Kidney (tissue), 13 donors: ENCODE measurements at regions not wholly inside any gene's neighbourhood (a gene's known extent, or its start where the extent isn't known, plus 50 kb on each side); places are given as distances from the start of the nearest gene placed in this dataset.

Experiments used
- DNase-seq, 5 donors: peaks; one replicate each; pipeline ENCODE4 v3.0.0-alpha.2; 2013 to 2020
- FAIRE-seq: peaks from 2 replicates; lab custom pipeline; 2012; peaks lifted over from hg19 to GRCh38; lab: Jason Lieb, UNC
- H3K27ac ChIP-seq, 2 donors: one replicate each; pipeline ENCODE4 v1.7.0; 2013; ENCODE audit warnings: low read depth in 2 of 2, low read length in 2 of 2, inconsistent platforms in 1 of 2
- H3K27me3 ChIP-seq: one replicate; pipeline ENCODE4 v1.7.1; 2013; ENCODE audit warnings: low read length, inconsistent platforms; ENCODE audit not compliant: control insufficient read depth, insufficient read depth
- H3K36me3 ChIP-seq, 3 donors: one replicate each; pipeline versions ENCODE4 v1.7.0 to v1.7.1; 2013; ENCODE audit warnings: low read length in 3 of 3, control low read depth in 1 of 3, inconsistent platforms in 1 of 3; ENCODE audit not compliant: insufficient read depth in 3 of 3, control insufficient read depth in 2 of 3
- H3K4me1 ChIP-seq, 3 donors: one replicate each; pipeline versions ENCODE4 v1.7.0 to v1.7.1; 2013; ENCODE audit warnings: low read length in 3 of 3, inconsistent platforms in 1 of 3, low read depth in 1 of 3; ENCODE audit not compliant: control insufficient read depth in 2 of 3, insufficient read depth in 2 of 3
- H3K4me3 ChIP-seq, 3 donors: one replicate each; pipeline versions ENCODE4 v1.7.0 to v1.8.1; 2013; ENCODE audit warnings: low read length in 3 of 3, control low read depth in 1 of 3, inconsistent platforms in 1 of 3
- H3K9ac ChIP-seq, 3 donors: one replicate each; pipeline versions ENCODE4 v1.7.0 to v1.7.1; 2013; ENCODE audit warnings: low read length in 3 of 3, control low read depth in 1 of 3, inconsistent platforms in 1 of 3
- H3K9me3 ChIP-seq, 3 donors: one replicate each; pipeline versions ENCODE4 v1.7.0 to v1.7.1; 2013; ENCODE audit warnings: low read length in 3 of 3, control low read depth in 1 of 3, inconsistent platforms in 1 of 3; ENCODE audit not compliant: control insufficient read depth in 2 of 3, insufficient read depth in 1 of 3
- CTCF ChIP-seq: IDR thresholded peaks from 3 replicates; pipeline ENCODE4 v1.5.1; 2012; ENCODE audit warnings: mild to moderate bottlenecking, moderate library complexity, borderline replicate concordance; ENCODE audit not compliant: insufficient read depth; ENCODE audit errors: extremely low read depth
- intact Hi-C: fragments of 100-400 bp; cut with DNase I; formaldehyde crosslinking; loops from one replicate; pipeline ENCODE4 v1.11.1; 2022
- donor health status: control.
- donor health status: control.
- donor health status: control.
- donor health status: control.
- donor health status: control.
- donor health status: DM: yes; HTN: yes; CAD: no.
- donor health status: Normal renal cell carcinoma (clear cell type).

DNA sequence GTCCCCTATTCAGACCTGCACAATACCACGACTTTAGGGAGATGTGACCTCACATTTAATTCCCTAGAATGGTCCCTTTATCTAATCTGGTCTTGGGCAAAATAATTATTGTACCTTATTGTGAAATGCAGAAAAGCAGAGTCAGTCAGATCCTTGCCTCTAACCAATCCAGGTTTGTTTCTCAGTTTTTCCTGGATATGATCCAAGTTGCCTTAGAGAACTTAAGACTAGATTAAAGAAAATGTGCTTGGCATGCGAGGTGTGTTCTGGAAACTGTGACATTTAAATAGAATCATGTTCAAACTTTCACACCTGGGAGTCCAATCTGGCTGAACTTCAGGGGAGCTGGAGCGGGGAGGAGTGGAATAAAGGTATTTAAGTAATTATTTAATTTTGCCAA, 696.2 kb downstream of the DNAH5 start:
- Histone ChIP-seq H3K9ac (no peak overlapping the region), H3K4me3 (no peak overlapping the region), H3K9me3 (no peaks in the 10 kb centered on the region), H3K27me3 (no peaks in the 10 kb centered on the region), H3K4me1 (peaks cover 0 to 13% (median 0%) of the 10 kb centered on the region in 3 donors), H3K27ac (no peak overlapping the region), H3K36me3 (no peaks in the 10 kb centered on the region)
- FAIRE-seq (no peak), DNase-seq (peak in 1 of 5 donors; percentile 6)
- intact Hi-C loops = no loop called here
- no peak for TF ChIP-seq CTCF

DNA sequence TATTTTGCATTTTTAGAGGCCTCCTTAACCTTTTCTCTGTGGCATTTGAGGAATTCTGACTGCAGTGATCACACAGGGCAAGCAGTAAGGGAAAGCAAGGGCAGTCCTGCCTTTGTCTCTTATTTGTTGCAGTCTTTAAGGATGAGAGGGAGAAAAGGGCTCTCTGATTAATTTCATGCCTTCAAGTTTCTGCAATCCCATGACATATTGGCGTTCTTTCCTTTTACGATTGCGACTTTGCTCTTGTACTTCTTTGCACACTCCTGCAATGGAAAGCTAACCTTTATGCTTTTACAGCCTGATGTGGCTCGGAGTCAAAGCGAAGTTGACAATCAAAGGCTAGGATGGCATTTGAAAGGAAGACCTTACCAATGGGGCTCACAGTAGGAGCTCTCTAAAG, 698.4 kb downstream of the DNAH5 start:
- no peak for TF ChIP-seq CTCF
- DNase-seq (no peak), FAIRE-seq (no peak)
- H3K27ac ChIP-seq = no peak overlapping the region
- no peaks in the 10 kb centered on the region for H3K9me3 ChIP-seq
- peaks cover 0 to 13% (median 0%) of the 10 kb centered on the region in 3 donors for H3K4me1 ChIP-seq
- no peaks in the 10 kb centered on the region for H3K27me3 ChIP-seq
- intact Hi-C loops = no loop called here
- no peak overlapping the region for H3K9ac ChIP-seq
- no peaks in the 10 kb centered on the region for H3K36me3 ChIP-seq
- no peak overlapping the region for H3K4me3 ChIP-seq

DNA sequence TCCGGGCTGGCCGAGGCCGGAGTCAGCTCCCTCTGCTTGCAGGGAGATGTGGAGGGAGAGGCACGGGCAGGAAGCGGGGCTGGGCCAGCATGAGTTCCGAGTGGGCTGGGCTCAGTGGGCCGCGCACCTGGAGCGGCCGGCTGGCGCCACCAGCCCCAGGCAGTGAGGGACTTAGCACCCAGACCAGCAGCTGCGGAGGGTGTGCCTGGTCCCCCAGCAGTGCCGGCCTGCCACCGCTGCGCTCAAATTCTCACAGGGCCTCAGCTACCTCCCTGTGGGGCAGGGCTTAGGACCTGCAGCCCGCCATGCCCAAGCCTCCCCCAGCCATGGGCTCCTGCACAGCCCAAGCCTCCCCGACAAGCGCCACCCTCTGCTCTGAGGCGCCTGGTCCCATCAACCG, 700.3 kb downstream of the DNAH5 start:
- Histone ChIP-seq H3K27ac (no peak overlapping the region), H3K4me3 (no peak overlapping the region), H3K4me1 (peaks cover 0 to 9% (median 0%) of the 10 kb centered on the region in 3 donors), H3K36me3 (no peaks in the 10 kb centered on the region), H3K9me3 (no peaks in the 10 kb centered on the region), H3K9ac (no peak overlapping the region), H3K27me3 (no peaks in the 10 kb centered on the region)
- no peak for TF ChIP-seq CTCF
- peak in 1 of 5 donors; percentile 67 for DNase-seq
- FAIRE-seq = no peak
- intact Hi-C loops = no loop called here

DNA sequence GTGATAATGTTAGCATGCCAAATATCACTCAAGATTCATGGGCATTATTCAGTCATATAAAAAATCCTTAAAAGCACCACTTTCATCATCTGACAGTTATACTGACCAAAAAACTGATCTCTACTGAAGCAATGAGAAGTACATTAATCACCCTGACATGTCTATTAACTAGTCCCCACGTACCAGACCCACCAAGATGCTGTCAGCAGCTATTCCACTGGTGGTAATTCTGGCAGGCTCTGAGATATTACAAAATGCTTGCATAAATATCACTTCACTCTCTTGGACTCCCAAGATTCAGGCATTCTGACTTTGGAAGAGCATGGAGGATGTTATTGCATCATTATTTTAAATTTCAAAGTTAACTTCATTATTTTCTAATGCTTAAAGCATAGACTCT, 717.0 kb downstream of the DNAH5 start:
- Histone ChIP-seq H3K36me3 (no peaks in the 10 kb centered on the region), H3K4me1 (no peaks in the 10 kb centered on the region), H3K9me3 (no peaks in the 10 kb centered on the region), H3K4me3 (no peak overlapping the region), H3K9ac (no peak overlapping the region), H3K27ac (no peak overlapping the region), H3K27me3 (no peaks in the 10 kb centered on the region)
- FAIRE-seq = no peak
- TF ChIP-seq CTCF = no peak
- peak in 2 of 5 donors; percentile 21 to 43 for DNase-seq
- intact Hi-C loops = no loop called here
